Sigmoid colon (tissue), 4 donors: ENCODE measurements at regions not wholly inside any gene's neighbourhood (a gene's known extent, or its start where the extent isn't known, plus 50 kb on each side); places are given as distances from the start of the nearest gene placed in this dataset.

Experiments
- EP300 ChIP-seq, 4 donors: sonication (generic); formaldehyde crosslinking; IDR thresholded peaks; one replicate each; pipeline ENCODE4 v1.6.1; 2017; ENCODE audit warnings: antibody characterized with exemption in 4 of 4
- POLR2A ChIP-seq, 2 donors: fragments of 450-650 bp; IDR thresholded peaks; one replicate each; pipeline ENCODE4 v1.6.1; 2016; ENCODE audit warnings: antibody characterized with exemption in 2 of 2, mild to moderate bottlenecking in 2 of 2, moderate library complexity in 2 of 2
- POLR2AphosphoS5 ChIP-seq, 4 donors: sonication (generic); formaldehyde crosslinking; IDR thresholded peaks; one replicate each; pipeline ENCODE4 v1.6.1; 2017; ENCODE audit warnings: antibody characterized with exemption in 4 of 4
- TF ChIP-seq, protein P1 (sequence below), 4 experiments: fragments of 450-650 bp in 3 of 4; fragments of 200-600 bp in 1 of 4; IDR thresholded peaks; one replicate each; pipeline ENCODE4 v1.5.1; 2016 to 2019; ENCODE audit warnings: antibody characterized with exemption in 4 of 4, mild to moderate bottlenecking in 3 of 4, moderate library complexity in 2 of 4

DNA sequence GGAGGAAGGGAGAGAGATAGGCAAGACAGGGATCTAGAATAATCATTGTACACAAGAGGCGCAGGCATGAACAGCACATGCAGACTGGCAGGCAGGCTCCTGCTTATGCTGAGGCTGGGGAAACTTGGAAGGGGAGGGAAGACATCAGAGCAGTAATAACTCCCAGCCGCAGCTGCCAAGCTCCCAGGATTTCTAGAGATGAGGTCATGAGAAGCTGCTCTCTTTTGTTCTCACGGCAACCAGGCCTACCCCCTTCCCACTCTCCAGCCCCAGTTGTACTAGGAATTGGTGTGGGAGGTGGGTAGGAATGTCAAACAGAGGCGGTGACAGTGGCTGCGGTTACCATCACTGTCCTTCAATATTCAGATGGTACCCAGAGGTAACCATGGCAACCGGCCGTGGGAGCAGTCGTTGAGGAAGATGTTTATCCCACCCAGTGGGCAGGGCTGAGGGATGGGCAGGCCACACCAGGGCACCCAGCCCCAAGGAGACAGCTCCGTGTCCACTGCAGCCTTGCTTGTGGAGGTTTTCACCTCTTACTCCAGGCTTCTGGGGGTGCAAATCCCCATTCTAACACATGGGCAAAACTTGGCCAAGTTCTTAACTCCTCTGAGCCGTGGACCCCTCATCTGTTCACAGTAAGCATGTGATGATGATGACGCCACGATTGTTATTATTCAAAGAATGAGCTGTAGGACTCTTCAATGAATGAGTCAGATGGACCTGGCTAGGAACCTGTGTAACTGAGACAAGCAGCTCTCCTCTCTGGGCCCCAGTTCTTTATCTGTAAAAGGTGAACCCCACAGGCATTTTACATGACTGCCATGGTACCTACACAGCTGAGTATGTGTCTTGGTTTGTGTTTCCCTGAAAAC is 360.8 kb upstream of the PROK2 start:
- TF ChIP-seq, protein P1, sequence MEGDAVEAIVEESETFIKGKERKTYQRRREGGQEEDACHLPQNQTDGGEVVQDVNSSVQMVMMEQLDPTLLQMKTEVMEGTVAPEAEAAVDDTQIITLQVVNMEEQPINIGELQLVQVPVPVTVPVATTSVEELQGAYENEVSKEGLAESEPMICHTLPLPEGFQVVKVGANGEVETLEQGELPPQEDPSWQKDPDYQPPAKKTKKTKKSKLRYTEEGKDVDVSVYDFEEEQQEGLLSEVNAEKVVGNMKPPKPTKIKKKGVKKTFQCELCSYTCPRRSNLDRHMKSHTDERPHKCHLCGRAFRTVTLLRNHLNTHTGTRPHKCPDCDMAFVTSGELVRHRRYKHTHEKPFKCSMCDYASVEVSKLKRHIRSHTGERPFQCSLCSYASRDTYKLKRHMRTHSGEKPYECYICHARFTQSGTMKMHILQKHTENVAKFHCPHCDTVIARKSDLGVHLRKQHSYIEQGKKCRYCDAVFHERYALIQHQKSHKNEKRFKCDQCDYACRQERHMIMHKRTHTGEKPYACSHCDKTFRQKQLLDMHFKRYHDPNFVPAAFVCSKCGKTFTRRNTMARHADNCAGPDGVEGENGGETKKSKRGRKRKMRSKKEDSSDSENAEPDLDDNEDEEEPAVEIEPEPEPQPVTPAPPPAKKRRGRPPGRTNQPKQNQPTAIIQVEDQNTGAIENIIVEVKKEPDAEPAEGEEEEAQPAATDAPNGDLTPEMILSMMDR (IDR thresholded peaks at IDR 0.05) = no peak
- TF ChIP-seq POLR2A (IDR thresholded peaks at IDR 0.05) (no peak), POLR2AphosphoS5 (IDR thresholded peaks at IDR 0.05) (no peak), EP300 (IDR thresholded peaks at IDR 0.05) (no peak)
